Hematopoietic multipotent progenitor cell treated with erythropoietin and hydrocortisone succinate and interleukin-3 and kit ligand, for 4 days (in vitro differentiated cells): ENCODE measurements at regions not wholly inside any gene's neighbourhood (a gene's known extent, or its start where the extent isn't known, plus 50 kb on each side); places are given as distances from the start of the nearest gene placed in this dataset.

Experiments
- DNase-seq: peaks from one replicate; pipeline ENCODE4 v3.0.0-alpha.2; 2015

DNA sequence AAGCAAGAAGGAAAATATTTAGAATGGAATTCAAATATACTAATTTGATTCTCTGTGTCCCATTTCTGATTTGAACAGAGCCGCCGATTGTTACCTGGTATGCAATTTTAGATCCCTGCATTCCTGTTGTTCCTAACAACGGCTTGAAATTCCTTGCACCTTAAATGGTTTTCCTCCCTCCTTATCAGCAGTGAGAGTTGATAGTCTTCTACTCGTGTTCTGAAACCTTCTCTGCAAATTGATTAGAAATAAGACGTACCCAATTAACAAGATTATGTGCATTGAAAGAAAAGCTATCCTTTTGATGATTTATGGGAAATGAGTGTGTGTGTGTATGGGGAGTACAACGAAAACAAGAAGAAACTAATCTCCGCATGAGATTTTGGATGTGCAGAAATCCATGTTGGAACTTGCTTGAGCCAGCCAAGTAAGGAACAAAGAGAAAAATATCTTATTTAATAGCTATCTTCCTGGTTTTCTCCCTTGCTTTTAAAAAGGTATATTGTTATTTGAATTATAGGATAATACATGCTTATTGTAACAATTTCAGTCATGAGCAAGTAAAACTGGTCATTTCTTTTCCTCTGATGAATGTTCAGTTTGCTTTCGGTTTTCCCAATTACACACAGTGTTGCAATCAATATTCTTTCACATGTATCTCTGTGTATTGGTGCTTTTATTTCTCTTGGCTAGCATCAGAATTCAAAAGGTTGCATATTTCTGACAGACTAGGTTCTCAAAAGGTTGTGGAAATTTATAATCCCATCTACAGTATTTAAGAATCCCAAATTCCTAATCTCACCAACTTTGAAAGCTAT is 211.1 kb upstream of the ACTBL2 start:
- no peak for DNase-seq

DNA sequence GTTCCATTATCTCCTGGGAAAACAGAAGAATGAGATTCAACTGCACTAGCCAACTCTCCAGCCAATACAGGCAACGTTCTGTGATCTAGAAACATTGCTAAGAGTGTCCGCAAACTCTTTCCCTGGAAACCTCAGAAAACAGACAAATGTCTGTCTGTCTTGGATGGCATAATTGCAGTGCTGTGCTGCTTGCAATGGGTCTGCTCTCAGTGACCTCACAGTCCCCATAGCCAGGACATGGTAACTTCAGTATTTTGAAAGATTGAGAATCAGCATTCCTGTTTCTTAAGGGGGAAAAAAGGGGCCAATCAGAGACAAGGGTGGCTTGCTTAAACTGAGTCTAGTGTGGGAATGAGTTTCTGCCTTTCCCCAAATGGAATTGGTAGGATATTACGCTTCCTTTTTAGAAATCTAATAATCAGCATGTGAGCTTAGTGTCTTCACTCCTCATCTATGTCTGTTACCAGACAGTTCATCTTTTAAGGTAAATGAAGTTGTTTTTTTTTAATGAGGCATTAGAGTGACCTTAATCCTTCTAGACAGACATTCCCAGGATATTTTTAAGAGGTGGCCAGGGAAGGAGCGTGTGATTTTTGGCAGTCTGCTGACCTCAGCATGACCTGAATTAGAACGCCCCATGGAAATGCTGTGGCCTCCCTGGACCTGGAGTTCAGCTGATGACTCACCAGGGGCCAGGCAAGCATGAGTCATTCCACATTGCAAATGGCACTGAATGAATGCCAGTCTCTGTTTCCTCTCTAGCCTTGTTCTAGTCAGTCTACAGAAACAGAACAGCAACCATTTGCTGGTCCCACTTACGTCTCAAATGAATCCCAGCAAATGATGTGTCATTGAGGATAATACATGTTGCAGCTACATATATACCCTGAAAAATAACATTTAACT is 210.2 kb upstream of the ACTBL2 start:
- DNase-seq = peak; percentile 38

DNA sequence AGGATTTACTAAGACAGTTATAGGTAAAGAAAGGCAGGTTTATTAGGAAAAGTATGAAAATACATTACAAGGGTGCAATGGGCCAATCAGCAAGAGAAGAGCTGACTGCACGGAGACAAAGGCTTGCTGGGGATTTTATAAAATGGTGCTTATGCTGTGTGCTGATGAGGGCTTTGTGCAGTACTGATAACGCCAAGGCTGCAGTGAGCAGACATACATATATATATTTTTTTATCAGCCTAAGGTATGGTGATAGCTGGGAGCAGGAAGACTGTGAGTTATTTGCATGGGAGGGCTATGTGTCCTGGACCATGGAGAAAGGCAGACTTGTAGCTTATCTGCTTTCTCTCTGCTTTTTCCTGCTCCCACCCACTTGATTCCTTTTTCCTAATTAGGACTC is 208.1 kb upstream of the ACTBL2 start:
- DNase-seq = peak; percentile 2

GRCh38 chr5:57687596-57687995 is 205.0 kb upstream of the ACTBL2 start:
- no peak for DNase-seq

- no peak for DNase-seq
These were observed 203.1 kb upstream of the ACTBL2 start for GRCh38 chr5:57685516-57686255.

GRCh38 chr5:57684299-57684702 is 201.7 kb upstream of the ACTBL2 start:
- DNase-seq = peak; percentile 27

- DNase-seq = no peak
These were observed 200.5 kb upstream of the ACTBL2 start for GRCh38 chr5:57683036-57683630.

DNA sequence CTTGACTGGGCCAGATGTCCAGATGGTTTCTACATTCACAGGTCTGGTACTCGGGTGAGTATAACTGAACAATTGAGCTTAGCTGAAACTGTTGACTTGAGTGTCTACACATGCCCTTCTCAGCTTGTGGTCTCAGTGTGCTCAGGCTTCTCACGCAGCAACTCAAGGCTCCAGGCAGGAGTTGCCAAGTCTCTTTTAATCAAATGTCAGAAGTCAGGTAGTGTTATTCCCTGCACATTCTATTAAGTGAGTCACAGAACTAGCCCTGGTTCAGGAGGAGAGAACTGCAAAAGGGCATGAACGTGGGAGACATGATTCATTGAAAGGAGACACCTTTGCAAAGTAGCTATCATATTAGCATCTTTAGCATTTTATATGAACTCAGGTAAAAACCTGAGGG is 199.3 kb upstream of the ACTBL2 start:
- no peak for DNase-seq

GRCh38 chr5:57680686-57681085 is 198.1 kb upstream of the ACTBL2 start:
- DNase-seq = no peak

- no peak for DNase-seq
These were observed 194.6 kb upstream of the ACTBL2 start for GRCh38 chr5:57677235-57677634.

GRCh38 chr5:57676222-57677098 is 193.8 kb upstream of the ACTBL2 start:
- no peak for DNase-seq

- DNase-seq = no peak
These were observed 192.6 kb upstream of the ACTBL2 start for GRCh38 chr5:57675236-57675635.

DNA sequence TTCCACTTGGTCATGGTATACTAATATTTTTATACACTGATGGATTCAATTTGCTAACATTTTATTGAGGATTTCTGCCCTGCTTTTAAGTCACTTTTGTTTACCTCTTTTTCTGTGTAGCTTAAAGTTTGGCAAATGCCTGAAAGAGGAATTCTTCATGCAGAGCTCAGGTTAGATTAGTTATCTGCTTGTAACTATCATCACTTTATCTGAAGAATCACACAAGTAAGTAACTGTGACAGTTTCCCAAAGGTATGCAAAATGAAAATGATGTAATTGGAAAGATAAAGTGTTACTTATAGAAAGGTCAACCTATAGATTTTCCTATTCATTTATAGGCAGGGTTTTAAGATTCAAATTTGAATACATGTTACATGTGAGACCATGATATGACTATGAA is 188.8 kb upstream of the ACTBL2 start:
- no peak for DNase-seq

GRCh38 chr5:57666582-57666981 is 184.0 kb upstream of the ACTBL2 start:
- DNase-seq = no peak

GRCh38 chr5:57665146-57665936 is 182.7 kb upstream of the ACTBL2 start:
- no peak for DNase-seq

DNA sequence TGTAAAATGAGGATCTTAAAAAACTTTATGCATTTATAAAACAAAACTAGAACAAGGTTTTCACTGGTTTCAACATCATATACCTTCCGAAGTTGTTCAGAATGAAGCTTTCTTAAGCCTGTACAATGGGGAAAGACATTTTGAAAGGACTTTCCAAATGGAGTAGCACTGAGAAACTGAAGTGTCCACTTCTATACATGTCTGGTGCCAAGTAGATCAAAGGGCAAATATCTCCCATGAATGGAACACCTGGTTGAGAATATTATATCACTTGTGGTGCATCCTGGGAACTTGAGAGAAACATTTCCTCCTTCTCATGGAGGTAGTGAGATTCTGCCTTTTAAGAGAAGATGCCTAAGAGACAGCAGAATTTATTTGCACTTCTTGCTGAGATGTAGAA is 182.1 kb upstream of the ACTBL2 start:
- no peak for DNase-seq

DNA sequence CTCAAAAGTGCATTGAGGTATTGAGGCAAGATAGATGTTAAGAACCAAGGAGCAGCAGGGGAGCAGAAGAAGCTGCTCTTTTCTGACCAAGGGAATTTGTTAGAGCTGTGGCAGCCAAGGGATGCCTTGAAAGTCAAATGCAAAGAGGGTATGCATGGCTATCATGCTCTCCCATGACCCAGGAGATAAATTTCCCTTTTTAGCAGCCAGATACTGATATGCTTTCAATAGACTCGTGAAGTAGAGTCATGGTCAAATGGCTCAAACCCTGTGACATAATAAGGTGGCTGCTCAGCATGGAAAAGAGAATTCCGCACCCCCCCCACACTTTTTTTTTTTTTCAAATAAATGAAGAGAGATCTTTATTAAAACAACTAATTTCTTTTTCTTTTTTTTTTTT is 180.9 kb upstream of the ACTBL2 start:
- DNase-seq = no peak

GRCh38 chr5:57662991-57663390 is 180.4 kb upstream of the ACTBL2 start:
- DNase-seq = no peak

DNA sequence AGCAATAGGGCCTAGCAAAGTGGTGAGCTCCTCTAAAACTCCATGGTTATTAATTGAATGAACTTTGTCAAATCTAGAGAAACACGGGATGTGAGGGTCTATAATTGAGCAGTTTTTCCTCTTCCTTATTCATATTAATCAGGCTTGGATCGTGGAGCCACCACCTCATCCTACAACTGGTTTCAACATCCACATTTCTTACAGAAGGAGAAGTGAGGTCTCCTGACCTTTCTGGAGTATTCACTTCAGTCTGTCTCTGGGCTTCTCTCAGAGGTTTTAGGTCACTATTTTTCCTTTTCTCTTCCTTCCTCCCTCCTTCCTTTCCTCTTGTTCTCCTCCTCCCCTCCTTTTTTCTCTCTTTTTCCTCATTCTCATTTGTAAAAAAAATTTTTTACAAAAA is 177.3 kb upstream of the ACTBL2 start:
- DNase-seq = no peak

DNA sequence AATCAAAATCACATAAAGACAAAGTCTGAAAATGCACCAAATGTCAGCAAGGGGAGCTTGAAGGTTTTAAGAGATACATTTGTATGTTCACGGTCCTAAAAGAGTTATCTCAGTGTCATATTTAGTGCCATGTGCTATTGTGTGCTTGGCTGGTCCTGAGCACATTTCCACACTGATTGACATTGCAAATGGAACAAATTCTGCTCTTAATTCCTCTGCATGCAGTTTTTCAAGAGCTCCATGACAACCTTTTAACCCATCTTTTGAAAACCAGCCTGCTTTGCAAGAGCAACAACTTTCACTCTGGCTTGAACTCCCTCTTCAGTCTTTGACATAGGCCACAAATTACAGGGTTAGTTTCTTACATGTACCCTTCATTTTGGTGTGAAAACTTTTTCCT is 175.4 kb upstream of the ACTBL2 start:
- DNase-seq = no peak

DNA sequence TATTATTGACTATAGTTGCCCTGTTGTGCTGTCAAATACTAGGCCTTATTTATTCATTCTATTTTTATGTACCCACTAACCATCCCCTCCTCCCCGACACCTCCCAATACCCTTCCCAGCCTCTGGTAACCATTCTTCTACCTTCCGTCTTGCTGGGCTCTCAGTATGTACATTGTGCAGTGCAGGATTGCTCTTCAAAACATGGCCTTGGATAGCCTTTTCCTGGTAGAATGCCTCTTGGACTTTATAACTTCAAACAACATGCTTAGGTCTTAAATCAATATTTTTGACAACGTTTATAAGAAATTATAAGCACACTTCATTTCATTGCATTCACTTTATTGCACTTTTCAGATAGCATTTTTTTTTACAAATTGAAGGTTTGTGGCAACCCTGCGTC is 172.6 kb upstream of the ACTBL2 start:
- DNase-seq = no peak
